ENCODE measurements at regions not wholly inside any gene's neighbourhood (a gene's known extent, or its start where the extent isn't known, plus 50 kb on each side); places are given as distances from the start of the nearest gene placed in this dataset.

- no peak for DNase-seq
These were observed 1540.6 kb upstream of the GBE1 start for GRCh38 chr3:83302091-83302490.

- DNase-seq = no peak
These were observed 1556.2 kb upstream of the GBE1 start for GRCh38 chr3:83317605-83318004.

- no peak for DNase-seq
These were observed 1559.3 kb upstream of the GBE1 start for GRCh38 chr3:83320726-83321125.

- no peak for DNase-seq
These were observed 1560.0 kb upstream of the GBE1 start for GRCh38 chr3:83321457-83321856.

DNA sequence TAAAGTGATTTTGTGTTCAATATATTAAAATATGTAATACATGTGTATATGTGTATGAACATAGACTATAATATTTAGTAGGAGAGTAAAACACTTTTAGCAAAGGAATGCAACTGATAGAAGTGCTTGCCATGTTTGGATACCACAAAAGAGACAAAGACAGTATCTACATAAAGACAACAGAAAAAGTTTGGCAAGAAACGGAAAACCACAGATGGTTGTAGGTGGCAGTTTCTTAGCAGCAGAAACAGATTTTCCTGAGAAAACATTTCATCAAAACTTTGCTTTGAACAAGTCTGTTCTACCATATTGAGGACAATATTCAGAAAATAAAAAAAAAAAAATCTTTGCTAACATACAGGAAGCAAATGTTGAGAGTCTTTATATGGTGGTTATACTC lies 1560.4 kb upstream of the GBE1 start:
- DNase-seq = no peak

DNA sequence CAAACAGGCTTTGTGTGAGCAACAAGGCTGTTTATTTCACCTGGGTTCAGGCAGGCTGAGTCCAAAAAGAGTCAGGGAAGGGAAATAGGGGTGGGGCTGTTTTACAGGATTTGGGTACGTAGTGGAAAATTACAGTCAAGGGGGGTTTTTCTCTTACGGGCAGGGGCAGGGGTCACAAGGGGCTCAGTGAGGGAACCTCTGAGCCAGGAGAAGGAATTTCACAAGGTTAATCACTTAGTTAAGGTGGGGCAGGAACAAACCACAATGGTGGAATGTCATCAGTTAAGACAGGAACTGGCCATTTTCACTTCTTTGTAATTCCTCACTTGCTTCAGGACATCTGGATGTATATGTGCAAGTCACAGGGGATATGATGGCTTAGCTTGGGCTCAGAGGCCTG lies 1592.8 kb upstream of the GBE1 start:
- no peak for DNase-seq

DNA sequence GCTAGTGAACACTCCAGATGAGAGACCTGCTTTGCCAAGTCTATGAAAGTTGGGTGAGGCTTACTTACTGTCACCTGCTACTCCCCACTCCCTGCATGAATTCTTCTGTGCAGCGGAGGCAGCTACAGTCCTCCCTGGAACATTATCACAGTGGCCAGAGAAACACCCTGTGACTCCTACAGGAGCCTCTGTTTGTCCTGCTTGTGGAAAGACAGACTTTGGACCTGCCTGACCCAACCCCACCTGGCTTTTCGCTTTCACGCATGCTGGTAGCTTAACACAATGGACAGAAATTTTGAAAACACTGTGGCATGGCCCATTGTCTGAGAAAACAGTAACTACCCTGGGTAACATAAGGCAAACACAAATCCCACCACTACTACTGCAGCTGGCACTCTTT lies 1565.5 kb upstream of the CADM2 start:
- DNase-seq = no peak

- DNase-seq = no peak
These were observed 1554.9 kb upstream of the CADM2 start for GRCh38 chr3:83403927-83404326.

GRCh38 chr3:83426300-83426699 lies 1532.5 kb upstream of the CADM2 start:
- DNase-seq = no peak

- no peak for DNase-seq
These were observed 1523.8 kb upstream of the CADM2 start for GRCh38 chr3:83434880-83435587.

DNA sequence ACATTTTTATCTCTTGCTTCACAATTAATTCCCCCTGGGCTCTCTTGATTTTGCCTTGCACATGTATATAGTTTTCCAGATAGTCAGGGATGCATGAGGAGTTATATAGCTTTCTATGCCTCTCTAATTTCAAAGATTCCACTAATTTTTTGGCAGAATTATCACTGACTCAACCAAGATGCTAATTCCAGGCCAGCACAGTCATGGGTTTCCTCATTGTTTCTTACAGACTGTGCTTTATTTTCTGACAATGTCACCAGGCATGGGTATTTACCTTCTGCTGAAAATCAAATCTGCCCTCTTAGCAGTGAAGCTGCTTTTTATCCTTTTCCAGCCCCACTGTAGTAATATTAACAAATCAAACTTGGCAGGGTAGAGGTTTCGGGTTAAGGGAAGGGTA lies 1520.6 kb upstream of the CADM2 start:
- DNase-seq = no peak

DNA sequence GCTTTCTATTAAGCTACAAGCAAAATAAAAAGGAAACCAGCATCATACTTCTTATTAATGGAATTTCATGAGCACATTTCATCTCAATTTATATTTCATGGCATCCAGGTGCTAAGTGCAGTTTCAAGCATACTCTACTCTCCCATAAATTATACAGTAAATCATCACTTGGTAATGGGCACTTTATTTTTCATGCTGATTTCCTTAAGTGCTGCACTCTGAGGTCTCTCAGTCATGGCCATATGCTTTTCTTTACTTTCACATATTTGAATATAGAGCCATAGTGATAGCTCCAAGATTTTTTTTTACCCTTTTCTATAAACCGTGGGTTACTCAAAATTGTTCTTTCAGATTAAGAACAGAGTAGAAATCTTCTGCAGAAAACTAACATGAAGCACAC lies 1505.7 kb upstream of the CADM2 start:
- no peak for DNase-seq

- DNase-seq = no peak
These were observed 1504.4 kb upstream of the CADM2 start for GRCh38 chr3:83454353-83454752.

DNA sequence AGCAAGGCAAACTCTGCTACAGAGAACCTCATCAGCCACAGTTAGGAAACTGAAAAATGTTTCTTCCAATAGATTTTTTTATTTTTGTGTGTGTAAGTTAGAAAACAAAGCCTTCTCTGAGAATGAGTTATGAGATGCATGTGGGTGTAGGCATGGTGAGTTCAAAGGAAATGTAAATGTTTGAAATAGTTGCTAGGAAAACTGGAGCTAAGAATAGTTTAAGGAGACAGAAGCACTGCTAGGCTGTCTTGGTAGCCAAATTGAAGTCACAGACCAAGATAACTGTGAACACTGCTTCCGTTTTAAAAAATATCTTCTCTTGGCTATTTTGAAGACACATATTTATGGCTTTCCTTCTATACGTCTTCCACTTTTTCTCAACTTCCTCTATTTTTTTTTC lies 1501.2 kb upstream of the CADM2 start:
- DNase-seq = no peak

GRCh38 chr3:83460052-83460451 lies 1498.7 kb upstream of the CADM2 start:
- DNase-seq = no peak

DNA sequence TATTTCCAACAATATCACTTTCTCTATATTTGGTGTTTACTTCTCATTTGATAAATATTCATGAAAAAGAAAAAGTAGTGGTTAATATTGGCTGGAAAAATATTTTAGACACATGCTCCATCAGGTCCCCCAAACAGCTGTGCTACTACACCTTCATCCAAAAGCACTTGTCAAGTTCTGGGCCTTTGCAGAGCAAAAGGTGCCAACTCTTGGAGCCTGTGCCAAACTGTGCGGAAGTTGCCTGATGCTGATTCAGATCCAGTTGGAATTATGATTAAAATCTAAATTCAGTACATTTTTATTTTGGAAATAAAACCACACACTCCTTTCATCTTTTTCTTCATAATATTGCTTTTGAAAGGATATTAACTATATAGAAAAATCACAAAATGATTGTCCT lies 1497.4 kb upstream of the CADM2 start:
- DNase-seq = no peak

GRCh38 chr3:83477563-83477962 lies 1481.2 kb upstream of the CADM2 start:
- DNase-seq = no peak

DNA sequence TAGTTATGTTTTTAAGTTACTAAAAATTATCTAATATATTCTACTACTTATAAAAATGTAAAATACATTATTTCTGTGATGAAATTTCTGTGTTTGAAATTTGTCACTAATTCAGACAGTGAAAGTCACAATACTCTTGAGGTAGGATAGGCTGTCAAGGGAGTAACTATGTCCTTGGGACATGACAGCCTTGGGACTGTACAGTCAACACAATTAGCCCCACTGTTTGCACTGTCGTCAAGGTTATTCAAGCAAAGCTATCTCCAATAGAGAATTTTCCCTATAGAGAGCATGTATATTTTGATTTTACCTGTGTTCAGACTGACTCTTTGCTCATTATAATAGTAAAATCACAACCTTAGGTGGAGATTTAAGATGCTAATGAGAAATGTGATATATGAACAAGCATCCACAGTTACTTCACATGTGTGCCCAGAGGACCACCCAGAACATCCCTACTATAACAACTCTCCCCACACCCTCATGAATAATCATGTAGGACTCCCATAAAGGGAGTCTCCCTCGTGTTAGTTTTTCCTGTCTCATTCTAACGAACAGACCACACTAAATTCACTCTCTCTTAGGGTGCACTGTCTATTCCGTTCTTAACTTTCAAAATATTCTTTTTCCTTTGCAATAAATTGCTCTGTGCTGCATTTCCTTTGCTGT lies 1476.3 kb upstream of the CADM2 start:
- no peak for DNase-seq

DNA sequence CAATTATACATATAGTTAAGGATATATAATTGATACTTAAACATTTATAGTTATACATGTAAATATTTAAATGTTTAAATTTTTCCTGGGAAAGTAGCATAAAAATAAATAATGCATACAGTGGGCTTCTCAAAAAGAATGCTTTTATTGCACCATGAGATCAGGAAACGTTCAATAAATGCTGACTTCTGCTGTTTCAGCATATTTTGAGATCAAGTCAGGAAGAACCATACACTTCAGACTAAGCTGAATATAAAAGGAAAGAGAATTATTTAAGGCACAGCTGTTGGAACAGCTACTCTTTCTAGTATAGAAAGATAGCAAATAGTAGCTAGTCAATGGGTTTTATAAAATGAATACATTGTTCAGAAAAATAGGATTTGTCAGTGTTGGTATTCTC lies 1462.3 kb upstream of the CADM2 start:
- DNase-seq = no peak

DNA sequence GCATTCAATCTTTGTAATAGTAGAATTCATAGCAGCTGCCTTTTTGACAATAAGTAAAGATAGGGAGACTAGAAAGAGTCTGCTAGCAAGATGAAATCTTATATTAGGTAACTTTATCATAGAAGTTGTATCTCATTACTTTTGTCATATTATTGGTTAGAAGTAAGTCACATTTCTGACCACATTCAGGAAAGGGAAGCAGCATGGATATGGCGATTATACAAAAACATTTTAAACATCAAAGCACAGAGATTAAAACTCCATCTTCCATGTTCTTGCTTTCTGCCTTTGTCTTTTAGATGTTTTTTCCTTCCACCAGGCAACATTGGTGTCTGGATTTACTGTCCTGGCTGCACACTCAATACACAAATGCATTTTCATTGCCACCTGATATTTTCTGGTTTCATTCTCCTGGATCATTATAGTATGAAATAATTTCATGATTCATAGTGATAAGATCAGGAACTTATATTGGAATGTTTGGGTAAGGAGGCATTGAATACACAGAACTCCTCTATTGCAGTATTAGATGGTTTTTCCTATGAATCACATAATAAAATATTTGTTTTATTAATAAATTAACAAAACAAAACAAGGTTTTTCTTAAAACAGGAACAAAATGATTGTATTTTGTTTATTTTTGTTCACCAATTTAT lies 1460.3 kb upstream of the CADM2 start:
- no peak for DNase-seq

DNA sequence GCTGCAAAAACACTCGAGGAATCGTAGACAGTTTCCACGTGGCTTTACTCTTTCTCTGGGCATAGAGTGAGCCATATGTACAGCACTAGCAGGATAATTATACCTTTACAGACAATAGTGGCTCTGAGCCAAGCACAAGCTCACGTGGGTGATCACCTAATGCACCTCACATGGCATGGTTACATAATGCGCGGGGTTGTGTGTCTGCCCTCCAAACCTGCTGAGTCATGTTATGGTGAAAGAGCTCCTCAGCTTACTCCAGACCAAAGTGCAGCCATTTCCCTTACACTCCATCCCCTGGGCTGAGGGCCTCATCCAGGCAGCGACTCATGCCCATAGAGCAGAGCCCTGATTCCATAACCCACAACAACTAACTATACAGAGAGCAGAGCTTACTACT lies 1458.4 kb upstream of the CADM2 start:
- DNase-seq = no peak

GRCh38 chr3:83500931-83501330 lies 1457.9 kb upstream of the CADM2 start:
- DNase-seq = no peak

GRCh38 chr3:83513051-83513450 lies 1445.7 kb upstream of the CADM2 start:
- no peak for DNase-seq

- no peak for DNase-seq
These were observed 1445.1 kb upstream of the CADM2 start for GRCh38 chr3:83513677-83514076.
